Transverse colon (tissue), 4 donors: ENCODE measurements at regions not wholly inside any gene's neighbourhood (a gene's known extent, or its start where the extent isn't known, plus 50 kb on each side); places are given as distances from the start of the nearest gene placed in this dataset.

Experiments
- DNase-seq: peaks from one replicate; pipeline ENCODE4 v3.0.0-alpha.2; 2019
- H3K27ac ChIP-seq, 4 donors: fragments of 200-600 bp; sonication (generic); 2 replicates each; pipeline ENCODE4 v1.5.1; 2016 to 2018; ENCODE audit warnings: inconsistent platforms in 4 of 4
- H3K27me3 ChIP-seq: fragments of 200-600 bp; sonication (generic); 2 replicates; pipeline ENCODE4 v1.5.1; 2017; ENCODE audit warnings: inconsistent platforms
- H3K36me3 ChIP-seq, 4 donors: fragments of 200-600 bp; sonication (generic); 2 replicates each; pipeline ENCODE4 v1.5.1; 2017 to 2019; ENCODE audit warnings: inconsistent platforms in 4 of 4
- H3K4me1 ChIP-seq, 4 donors: fragments of 200-600 bp; sonication (generic); 2 replicates each; pipeline ENCODE4 v1.5.1; 2017 to 2020; ENCODE audit warnings: inconsistent platforms in 4 of 4
- H3K4me3 ChIP-seq, 4 donors: fragments of 200-600 bp; sonication (generic); 1 replicate in 1 of 4; 2 replicates in 3 of 4; pipeline versions ENCODE4 v1.5.1 to v1.6.1; 2017 to 2019; ENCODE audit warnings: inconsistent platforms in 4 of 4
- H3K9me3 ChIP-seq, 2 donors: fragments of 200-600 bp; sonication (generic); 2 replicates each; pipeline ENCODE4 v1.5.1; 2017 to 2019; ENCODE audit warnings: inconsistent platforms in 2 of 2
- CTCF ChIP-seq, 5 experiments: fragments of 200-600 bp in 3 of 5; fragments of 450-650 bp in 2 of 5; sonication (generic) in 3 of 5; IDR thresholded peaks; 1 replicate in 2 of 5; 2 replicates in 3 of 5; pipeline ENCODE4 v1.5.1; 2016 to 2017; ENCODE audit warnings: antibody characterized with exemption in 5 of 5, inconsistent platforms in 3 of 5, mild to moderate bottlenecking in 2 of 5, moderate library complexity in 1 of 5
- EP300 ChIP-seq: sonication (generic); formaldehyde crosslinking; IDR thresholded peaks from one replicate; pipeline ENCODE4 v1.6.1; 2017; ENCODE audit warnings: antibody characterized with exemption, low read depth
- POLR2A ChIP-seq: fragments of 450-650 bp; IDR thresholded peaks from one replicate; pipeline ENCODE4 v1.6.1; 2016; ENCODE audit warnings: antibody characterized with exemption, mild to moderate bottlenecking, moderate library complexity
- POLR2AphosphoS5 ChIP-seq, 3 donors: sonication (generic); formaldehyde crosslinking; IDR thresholded peaks; one replicate each; pipeline ENCODE4 v1.6.1; 2016; ENCODE audit warnings: antibody characterized with exemption in 3 of 3
- whole genome bisulfite sequencing, 2 donors: methylation state at CpG; one replicate each; pipeline ENCODE4 v1.1.5; 2018; ENCODE audit warnings: low coverage in 1 of 2; 5-methylcytosine and 5-hydroxymethylcytosine counted together
- in situ Hi-C, 4 donors: fragments of 200-750 bp; cut with MboI; loops; one replicate each; pipeline versions ENCODE4 v1.15.0 to v1.15.1; 2017; ENCODE audit warnings: low sequenced_read_pairs in 3 of 4, low pct_ligation_motif_present in 1 of 4, low pct_unique_long_range_greater_than_20kb in 1 of 4
- intact Hi-C: fragments of 100-400 bp; cut with DNase I; formaldehyde crosslinking; loops from one replicate; pipeline ENCODE4 v1.15.1; 2023; ENCODE audit warnings: low total_unique reads

- no peak overlapping the region for H3K4me3 ChIP-seq
Observed at GRCh38 chr7:22949944-22950343, 64.0 kb downstream of the HYCC1 start.

DNA sequence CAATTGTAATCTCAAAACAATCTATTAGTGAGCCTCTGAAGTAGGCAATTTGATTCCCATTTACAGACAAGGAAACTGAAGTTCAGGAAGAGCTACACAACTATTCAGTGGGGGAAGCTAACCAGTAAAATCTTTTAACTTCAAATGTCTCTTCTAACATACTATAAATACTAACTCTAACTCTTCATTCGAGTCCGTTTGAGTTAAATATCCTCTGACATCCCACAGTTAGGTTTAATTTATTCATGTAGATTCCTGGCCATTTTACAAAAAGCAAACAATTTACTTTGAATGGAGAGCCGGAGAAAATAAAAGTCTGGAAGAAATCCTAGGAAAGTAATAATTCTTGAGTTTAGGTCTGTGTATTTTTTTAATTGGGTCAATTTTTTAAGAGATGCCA lies 64.7 kb downstream of the HYCC1 start:
- Histone ChIP-seq H3K27me3 (no peaks in the 10 kb centered on the region), H3K27ac (no peak overlapping the region), H3K4me3 (no peak overlapping the region), H3K4me1 (no peaks in the 10 kb centered on the region), H3K9me3 (no peaks in the 10 kb centered on the region), H3K36me3 (no peaks in the 10 kb centered on the region)
- in situ Hi-C loops: no loop called here
- no peak for TF ChIP-seq POLR2A
- TF ChIP-seq CTCF (IDR thresholded peaks at IDR 0.05): no peak
- intact Hi-C loops: no loop called here
- no peak for DNase-seq
- WGBS, 2 donors: 50 to 72% methylated on average over 3 of the region's 3 CpGs

More at GRCh38 chr7:22949944-22950343, 64.0 kb downstream of the HYCC1 start:
- no peak for DNase-seq
- in situ Hi-C loops: no loop called here
- Histone ChIP-seq H3K36me3 (no peaks in the 10 kb centered on the region), H3K27me3 (no peaks in the 10 kb centered on the region), H3K4me1 (no peaks in the 10 kb centered on the region), H3K27ac (no peak overlapping the region), H3K9me3 (no peaks in the 10 kb centered on the region)
- TF ChIP-seq POLR2AphosphoS5 (IDR thresholded peaks at IDR 0.05) (no peak), EP300 (no peak), POLR2A (no peak), CTCF (IDR thresholded peaks at IDR 0.05) (no peak)
- intact Hi-C loops: no loop called here
- WGBS, 2 donors: 53 to 56% methylated on average over 2 of the region's 2 CpGs

DNA sequence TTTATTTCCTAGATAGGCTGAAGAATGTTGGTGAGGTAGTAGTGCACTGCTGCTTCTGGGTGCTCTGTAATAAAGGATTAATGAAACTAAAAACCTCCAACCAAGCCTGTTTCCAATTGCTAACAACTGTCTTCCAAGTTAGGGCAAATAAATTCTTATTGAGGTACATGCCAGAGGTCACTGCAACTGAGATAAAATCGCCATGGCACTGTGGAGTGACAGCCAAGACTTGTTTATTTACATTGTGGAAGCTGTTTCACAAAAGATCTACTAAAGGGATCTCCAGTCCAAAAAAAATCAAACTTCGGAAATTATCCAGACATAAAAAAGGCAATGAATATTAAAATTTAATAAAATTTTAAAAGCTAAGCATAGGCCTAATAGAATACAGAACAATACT lies 65.2 kb downstream of the HYCC1 start:
- DNase-seq: no peak
- H3K4me3 ChIP-seq: no peak overlapping the region
- H3K27ac ChIP-seq: no peak overlapping the region
- H3K36me3 ChIP-seq: no peaks in the 10 kb centered on the region
- H3K4me1 ChIP-seq: no peaks in the 10 kb centered on the region
- no peak for TF ChIP-seq EP300
- no peak for TF ChIP-seq POLR2A
- no peak for TF ChIP-seq CTCF (IDR thresholded peaks at IDR 0.05)
- no peak for TF ChIP-seq POLR2AphosphoS5 (IDR thresholded peaks at IDR 0.05)
- H3K9me3 ChIP-seq: no peaks in the 10 kb centered on the region
- 44 to 56% methylated on average over 1 to 2 of the region's 2 CpGs for WGBS, 2 donors
- no peaks in the 10 kb centered on the region for H3K27me3 ChIP-seq
- in situ Hi-C loops: no loop called here
- intact Hi-C loops: no loop called here

GRCh38 chr7:22945584-22945983 lies 68.3 kb downstream of the HYCC1 start:
- intact Hi-C loops: no loop called here
- Histone ChIP-seq H3K36me3 (no peaks in the 10 kb centered on the region), H3K4me1 (no peaks in the 10 kb centered on the region), H3K9me3 (no peaks in the 10 kb centered on the region), H3K4me3 (no peak overlapping the region), H3K27ac (no peak overlapping the region), H3K27me3 (no peaks in the 10 kb centered on the region)
- in situ Hi-C loops: no loop called here
- TF ChIP-seq POLR2AphosphoS5 (IDR thresholded peaks at IDR 0.05) (no peak), CTCF (IDR thresholded peaks at IDR 0.05) (no peak), EP300 (no peak), POLR2A (no peak)
- no peak for DNase-seq
- 70 to 80% methylated on average over 5 to 6 of the region's 6 CpGs for WGBS, 2 donors
